HG03342 (cell line): ENCODE measurements at regions not wholly inside any gene's neighbourhood (a gene's known extent, or its start where the extent isn't known, plus 50 kb on each side); places are given as distances from the start of the nearest gene placed in this dataset.

Source experiments
- ATAC-seq: cut with Tn5 transposase; IDR thresholded peaks from one replicate; pipeline ENCODE4 v1.9.1; 2021; ENCODE audit warnings: mild to moderate bottlenecking, moderate library complexity; ENCODE audit not compliant: unreplicated experiment

GRCh38 chr5:145129797-145130196 is 705.3 kb downstream of the PRELID2 start:
- no peak for ATAC-seq

- no peak for ATAC-seq
These were observed 710.3 kb downstream of the PRELID2 start for GRCh38 chr5:145124806-145125205.

DNA sequence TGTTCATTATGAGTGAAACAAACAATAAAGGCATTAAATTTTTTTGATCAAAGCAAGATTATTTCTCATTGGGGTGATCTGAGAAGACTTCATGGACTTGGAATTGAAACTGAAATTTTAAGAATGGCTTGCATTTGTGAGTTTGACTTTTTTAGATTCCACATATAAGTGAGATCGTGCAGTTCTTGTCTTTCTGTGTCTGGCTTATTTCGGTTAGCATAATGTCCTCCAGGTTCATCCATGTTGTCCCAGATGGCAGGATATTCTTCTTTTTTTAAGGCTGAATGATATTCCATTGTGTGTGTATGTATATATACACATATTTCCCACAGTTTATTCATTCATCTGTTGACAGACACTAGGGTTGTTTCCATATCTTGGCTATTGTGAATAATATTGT is 716.5 kb downstream of the PRELID2 start:
- ATAC-seq = no peak

DNA sequence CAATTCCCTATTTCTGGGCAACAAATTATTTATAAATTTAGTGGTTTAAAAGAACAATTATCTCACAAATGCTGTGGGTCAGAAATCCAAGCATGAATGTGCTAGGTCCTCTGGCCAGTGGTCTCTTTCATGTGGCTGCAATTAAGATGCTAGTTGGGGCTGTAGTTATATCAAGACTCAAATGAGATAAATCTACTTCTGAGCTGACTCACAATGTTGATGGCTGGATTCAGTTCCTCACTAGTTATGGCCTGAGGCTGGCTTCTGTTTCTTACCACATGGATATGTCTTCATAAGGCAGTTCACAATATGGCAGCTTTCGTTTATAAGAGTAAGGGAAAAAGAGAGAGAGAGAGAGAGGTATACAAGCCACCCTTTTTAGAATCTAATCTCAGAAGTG is 717.0 kb downstream of the PRELID2 start:
- ATAC-seq = no peak

GRCh38 chr5:145117285-145117684 is 717.9 kb downstream of the PRELID2 start:
- no peak for ATAC-seq

DNA sequence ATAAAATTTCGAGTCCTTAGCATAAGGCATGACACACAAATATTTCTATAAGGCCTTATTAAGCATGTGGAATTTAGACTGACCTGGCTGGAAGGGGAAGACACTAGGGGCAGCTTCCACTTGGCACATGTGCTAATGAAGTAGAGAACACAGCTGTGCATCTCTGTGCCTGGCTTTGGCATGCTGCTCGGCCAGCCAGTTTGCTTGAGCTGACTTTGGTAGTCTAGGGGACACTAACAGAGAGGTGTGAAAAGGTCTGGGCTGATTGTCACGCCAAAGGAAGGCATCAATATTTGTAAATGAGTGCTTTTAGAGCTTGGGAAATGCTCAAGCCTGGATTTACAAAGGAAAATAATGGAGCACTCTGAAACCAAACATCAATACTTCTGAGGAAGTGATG is 723.7 kb downstream of the PRELID2 start:
- no peak for ATAC-seq

- ATAC-seq = no peak
These were observed 724.3 kb downstream of the PRELID2 start for GRCh38 chr5:145110834-145111233.

DNA sequence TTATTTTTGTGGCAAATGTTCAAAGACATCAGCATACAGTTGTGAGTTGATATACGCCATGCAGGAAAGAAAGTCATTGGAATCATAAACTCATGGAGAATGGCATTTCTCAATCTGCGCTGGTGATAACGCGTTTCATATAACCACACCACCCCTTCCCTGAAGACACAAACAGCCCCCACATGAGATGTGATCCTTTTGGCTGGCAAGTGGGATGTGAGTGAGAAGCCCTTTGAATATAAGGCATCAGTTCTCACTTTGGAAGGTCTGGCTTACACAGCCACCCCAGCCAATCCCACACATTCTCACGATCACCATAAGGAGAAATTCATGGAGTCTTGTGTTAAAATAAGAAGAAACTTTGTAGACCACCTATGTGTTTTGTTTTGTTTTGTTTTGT is 725.0 kb downstream of the PRELID2 start:
- no peak for ATAC-seq

GRCh38 chr5:145105384-145105783 is 729.8 kb downstream of the PRELID2 start:
- no peak for ATAC-seq

GRCh38 chr5:145104106-145104505 is 731.0 kb downstream of the PRELID2 start:
- no peak for ATAC-seq

DNA sequence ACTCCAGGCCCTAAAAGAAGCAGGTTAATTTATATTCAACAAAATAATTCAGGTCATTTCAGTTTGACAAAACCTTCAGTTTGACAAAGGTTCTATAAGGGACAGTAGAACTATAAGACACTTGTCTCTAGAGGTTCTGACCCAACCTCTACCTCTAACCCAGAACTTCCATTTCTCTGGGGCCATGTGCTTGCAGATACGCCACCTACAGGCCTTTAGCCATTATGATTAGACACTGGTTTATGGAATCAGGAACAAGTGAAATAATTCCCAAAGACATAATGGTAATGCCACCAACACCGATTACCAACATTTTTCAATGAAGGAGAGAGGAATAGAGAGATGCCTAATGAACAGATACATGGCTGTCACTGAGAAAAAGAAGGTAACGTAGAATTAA is 733.9 kb downstream of the PRELID2 start:
- no peak for ATAC-seq

GRCh38 chr5:145090115-145090514 is 745.0 kb downstream of the PRELID2 start:
- ATAC-seq = no peak

- ATAC-seq = no peak
These were observed 750.3 kb downstream of the PRELID2 start for GRCh38 chr5:145084834-145085233.

DNA sequence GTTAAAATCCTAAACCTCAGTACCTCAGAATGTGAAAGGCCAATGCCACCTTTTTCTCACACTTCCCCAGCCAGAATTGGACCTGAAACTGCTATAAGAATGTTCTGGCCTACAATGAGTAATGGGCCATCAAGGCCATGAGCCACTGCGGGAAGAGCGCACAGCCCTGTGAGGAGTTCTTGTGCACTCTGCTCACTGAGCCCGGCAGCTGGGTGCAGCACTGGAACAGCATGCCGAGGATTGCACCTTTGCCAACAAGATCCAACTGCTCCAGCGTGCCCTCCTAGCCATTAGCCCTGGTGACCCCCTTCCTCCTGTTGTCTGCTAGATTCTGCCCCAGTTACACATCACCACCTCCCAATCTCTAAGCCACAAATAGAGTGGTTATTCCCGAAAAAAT is 758.1 kb downstream of the PRELID2 start:
- ATAC-seq = no peak

- ATAC-seq = no peak
These were observed 759.1 kb downstream of the PRELID2 start for GRCh38 chr5:145076040-145076439.

GRCh38 chr5:145072889-145073288 is 762.3 kb downstream of the PRELID2 start:
- ATAC-seq = no peak

GRCh38 chr5:145068721-145069120 is 766.4 kb downstream of the PRELID2 start:
- no peak for ATAC-seq

GRCh38 chr5:145062280-145063062 is 772.7 kb downstream of the PRELID2 start:
- no peak for ATAC-seq

GRCh38 chr5:145056800-145057199 is 778.3 kb downstream of the PRELID2 start:
- peak; percentile 98 for ATAC-seq

GRCh38 chr5:145050181-145050580 is 785.0 kb downstream of the PRELID2 start:
- no peak for ATAC-seq

- no peak for ATAC-seq
These were observed 790.2 kb downstream of the PRELID2 start for GRCh38 chr5:145044970-145045369.

DNA sequence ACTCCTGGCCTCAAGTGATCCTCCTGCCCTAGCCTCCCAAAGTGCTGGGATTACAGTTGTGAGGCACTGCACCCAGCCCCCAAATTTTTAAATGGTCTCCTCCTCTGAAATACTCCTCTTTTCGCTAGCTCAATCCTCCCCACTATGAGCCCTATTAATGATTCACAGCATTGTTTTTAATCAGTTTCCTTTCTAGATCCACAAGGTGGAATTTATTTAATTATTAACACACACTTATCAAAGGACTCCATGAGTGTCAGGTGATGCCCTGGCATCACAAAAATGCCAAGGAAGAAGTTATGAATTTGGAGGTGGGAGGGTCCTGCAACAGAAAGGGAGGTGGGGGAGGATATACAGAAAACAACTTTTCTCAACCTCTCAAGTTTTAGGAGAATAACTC is 806.5 kb downstream of the PRELID2 start:
- no peak for ATAC-seq

GRCh38 chr5:145027286-145027685 is 807.9 kb downstream of the PRELID2 start:
- no peak for ATAC-seq
